ENCODE measurements at regions not wholly inside any gene's neighbourhood (a gene's known extent, or its start where the extent isn't known, plus 50 kb on each side); places are given as distances from the start of the nearest gene placed in this dataset.

DNA sequence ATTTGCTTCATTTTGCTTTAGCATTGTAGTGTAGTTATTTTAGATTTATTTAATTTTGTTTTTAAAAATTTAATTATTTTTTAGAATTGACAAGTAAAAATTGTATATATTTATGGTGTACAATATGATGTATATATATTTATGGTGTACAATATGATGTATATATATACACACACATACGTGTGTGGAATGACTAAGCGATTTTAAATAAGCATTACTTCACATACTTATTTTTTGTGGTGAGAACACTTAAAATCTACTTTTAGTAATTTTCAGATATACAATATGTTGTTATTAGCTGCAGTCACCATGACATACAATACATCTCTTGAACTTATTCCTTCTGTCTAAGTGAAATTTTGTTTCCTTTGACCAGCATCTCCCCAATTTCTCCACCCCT is 172.9 kb downstream of the SPRY1 start:
- no peak overlapping the region for H3K27ac ChIP-seq
- no peak for TF ChIP-seq ZFX (IDR thresholded peaks at IDR 0.05; ENCODE audit: borderline replicate concordance)
- TF ChIP-seq CTCF (IDR thresholded peaks at IDR 0.05): no peak

DNA sequence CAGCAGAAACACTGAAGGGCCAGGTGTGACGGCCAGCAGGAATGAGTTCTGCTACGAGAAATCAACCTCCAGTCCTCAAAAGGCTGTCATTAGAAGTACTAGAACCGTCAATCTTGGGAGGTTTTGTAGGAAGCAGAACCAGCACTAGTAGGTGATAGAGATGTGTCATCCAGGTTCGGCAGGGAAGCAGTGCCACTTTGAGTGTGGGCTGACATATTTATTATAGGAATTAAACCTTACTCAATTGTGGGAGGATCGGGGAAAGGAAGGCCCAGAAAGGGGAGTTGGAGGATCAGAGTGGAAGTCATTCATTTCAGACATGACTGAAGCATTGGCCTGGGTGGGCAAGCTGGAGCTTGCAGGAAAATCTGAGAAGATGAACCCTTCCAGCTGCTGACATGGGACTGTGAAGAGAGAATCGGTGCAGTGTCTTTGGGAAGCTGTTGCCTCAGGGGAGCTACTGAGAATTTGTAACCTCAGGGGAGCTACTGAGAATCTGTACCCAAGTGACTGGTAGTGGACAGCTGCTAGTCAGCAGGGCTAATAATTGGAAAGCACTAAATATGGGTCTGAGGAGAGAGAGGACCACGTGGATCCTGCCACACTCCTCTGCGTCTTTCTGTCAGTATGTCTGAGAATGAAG is 177.4 kb downstream of the SPRY1 start:
- TF ChIP-seq ZFX (IDR thresholded peaks at IDR 0.05; ENCODE audit: borderline replicate concordance): no peak
- no peak for TF ChIP-seq CTCF (IDR thresholded peaks at IDR 0.05)
- no peak overlapping the region for H3K27ac ChIP-seq

DNA sequence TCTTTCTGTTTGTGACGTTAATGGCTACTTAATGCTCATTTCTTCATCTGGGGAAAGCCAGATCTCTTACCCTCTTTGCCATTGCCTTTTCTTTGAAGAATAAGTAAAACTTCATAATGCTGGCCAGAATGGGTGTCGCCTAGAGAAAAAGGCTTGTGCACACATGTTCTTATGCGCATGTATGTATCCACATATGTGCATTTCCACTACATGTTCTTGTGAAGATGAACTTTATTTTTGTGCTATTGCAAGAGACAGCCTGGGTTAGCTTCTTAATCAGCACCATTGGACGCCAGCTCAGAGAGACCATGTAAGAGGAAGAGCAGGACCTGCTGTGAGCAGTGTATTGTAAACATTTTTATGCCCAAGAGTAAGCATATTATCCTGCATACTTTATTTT is 178.7 kb downstream of the SPRY1 start:
- no peak overlapping the region for H3K27ac ChIP-seq
- no peak for TF ChIP-seq ZFX (IDR thresholded peaks at IDR 0.05; ENCODE audit: borderline replicate concordance)
- no peak for TF ChIP-seq CTCF (IDR thresholded peaks at IDR 0.05)

- no peak for TF ChIP-seq CTCF (IDR thresholded peaks at IDR 0.05)
- TF ChIP-seq ZFX (IDR thresholded peaks at IDR 0.05; ENCODE audit: borderline replicate concordance): no peak
- no peak overlapping the region for H3K27ac ChIP-seq
Measured at GRCh38 chr4:123577225-123577906, 180.8 kb downstream of the SPRY1 start.

DNA sequence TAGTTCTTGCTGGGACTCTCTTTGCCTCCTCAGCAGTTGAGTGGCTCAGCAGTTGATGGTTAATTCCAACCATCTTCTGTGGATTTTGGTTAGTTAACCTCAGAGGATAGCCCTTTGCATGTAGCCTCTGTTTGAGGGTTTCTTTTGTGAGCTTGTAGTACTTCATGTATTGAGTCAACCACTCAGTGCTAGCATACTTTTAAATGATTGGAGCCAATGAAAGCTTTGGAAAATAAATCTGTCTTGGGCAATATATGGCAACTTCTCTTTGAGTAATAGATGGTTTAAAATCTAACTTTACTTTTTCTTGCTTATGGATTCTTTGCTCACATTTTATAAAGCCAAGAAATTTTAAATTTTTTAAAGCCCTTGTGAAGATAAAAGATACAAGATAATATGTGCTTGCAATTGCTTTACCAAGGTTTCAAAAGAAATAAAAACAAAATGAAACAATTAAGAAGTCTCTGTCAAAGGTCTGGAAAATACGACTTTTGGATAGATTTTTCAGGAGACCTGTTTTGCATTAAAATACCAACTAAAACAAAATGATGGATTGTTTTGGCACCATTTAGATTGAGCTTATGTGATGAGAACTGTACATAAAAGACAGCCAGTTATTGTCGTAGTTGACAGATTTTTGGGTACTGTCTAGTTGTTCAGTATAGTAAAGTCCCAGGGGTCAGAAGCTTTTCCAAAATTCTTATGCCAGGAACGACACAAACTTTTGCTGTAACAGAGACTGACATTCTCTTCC is 181.9 kb downstream of the SPRY1 start:
- H3K27ac ChIP-seq: no peak overlapping the region
- TF ChIP-seq CTCF (IDR thresholded peaks at IDR 0.05): no peak

DNA sequence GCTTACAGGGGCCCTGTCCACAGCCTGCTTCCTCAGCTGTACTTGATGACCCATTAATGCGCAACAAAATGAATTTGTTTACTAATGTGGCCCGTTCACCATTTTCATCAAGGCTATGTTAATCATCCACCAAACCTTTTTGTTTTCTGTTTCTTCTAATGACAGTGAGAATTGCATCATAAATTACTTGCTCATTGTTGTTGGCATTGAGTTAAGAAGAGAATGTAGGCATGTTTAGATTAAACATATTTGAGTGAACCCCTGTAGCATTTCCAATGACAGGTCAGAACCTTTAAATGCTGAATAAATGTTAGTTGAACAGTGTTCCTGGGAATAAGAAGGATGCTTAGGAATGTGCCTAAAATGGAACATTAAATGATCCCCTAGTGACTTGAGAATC is 183.4 kb downstream of the SPRY1 start:
- no peak overlapping the region for H3K27ac ChIP-seq
- TF ChIP-seq CTCF (IDR thresholded peaks at IDR 0.05): no peak
- TF ChIP-seq ZFX (IDR thresholded peaks at IDR 0.05; ENCODE audit: borderline replicate concordance): no peak

Measured in 22Rv1 (cell line).